Thymus (tissue), 11 donors: ENCODE measurements at regions not wholly inside any gene's neighbourhood (a gene's known extent, or its start where the extent isn't known, plus 50 kb on each side); places are given as distances from the start of the nearest gene placed in this dataset.
"Not testable (repeated sequence)": the region's sequence is repeated elsewhere in the genome, so short reads cannot be mapped to it uniquely, and the experiment has no call there.

ENCODE experiments used
- DNase-seq, 9 donors: peaks; one replicate each; pipeline ENCODE4 v3.0.0-alpha.2; 2013; ENCODE audit warnings: low spot score in 9 of 9, low read depth in 6 of 9, missing footprints in 1 of 9
- H3K27ac ChIP-seq, 2 donors: one replicate each; pipeline ENCODE4 v1.5.1; 2013; ENCODE audit warnings: control low read depth in 1 of 2, low read depth in 1 of 2, low read length in 1 of 2, mild to moderate bottlenecking in 1 of 2, moderate library complexity in 1 of 2
- H3K27me3 ChIP-seq, 2 donors: one replicate each; pipeline ENCODE4 v1.5.1; 2013; ENCODE audit warnings: low read length in 1 of 2; ENCODE audit not compliant: control insufficient read depth in 2 of 2, insufficient read depth in 1 of 2
- H3K36me3 ChIP-seq, 2 donors: one replicate each; pipeline ENCODE4 v1.5.1; 2013; ENCODE audit warnings: low read length in 1 of 2, mild to moderate bottlenecking in 1 of 2, moderate library complexity in 1 of 2; ENCODE audit not compliant: control insufficient read depth in 2 of 2, insufficient read depth in 2 of 2
- H3K4me1 ChIP-seq, 2 donors: one replicate each; pipeline ENCODE4 v1.5.1; 2013; ENCODE audit warnings: low read length in 2 of 2; ENCODE audit not compliant: control insufficient read depth in 2 of 2, insufficient read depth in 2 of 2
- H3K4me3 ChIP-seq, 2 donors: one replicate each; pipeline ENCODE4 v1.5.1; 2013; ENCODE audit warnings: low read length in 2 of 2, control low read depth in 1 of 2, mild to moderate bottlenecking in 1 of 2
- H3K9me3 ChIP-seq, 2 donors: one replicate each; pipeline ENCODE4 v1.5.1; 2013; ENCODE audit warnings: low read length in 1 of 2, mild to moderate bottlenecking in 1 of 2; ENCODE audit not compliant: control insufficient read depth in 2 of 2, insufficient read depth in 1 of 2
- WGBS: extraction: QIAGEN DNeasy Blood & Tissue Kit; methylation state at CpG from one replicate; pipeline ENCODE4 v1.1.7; 2013; 5-methylcytosine and 5-hydroxymethylcytosine counted together
- donor health status: healthy.

- DNase-seq = no peak
- H3K9me3 ChIP-seq = no peaks in the 10 kb centered on the region
- H3K4me1 ChIP-seq = no peaks in the 10 kb centered on the region
- H3K36me3 ChIP-seq = no peaks in the 10 kb centered on the region
- no peaks in the 10 kb centered on the region for H3K27me3 ChIP-seq
- H3K4me3 ChIP-seq = no peak overlapping the region
- no peak overlapping the region for H3K27ac ChIP-seq
- WGBS = 91% methylated on average over 2 of the region's 2 CpGs
Measured at GRCh38 chr10:61052469-61053205, 108.7 kb upstream of the RHOBTB1 start.

- Histone ChIP-seq H3K27me3 (no peaks in the 10 kb centered on the region), H3K9me3 (no peaks in the 10 kb centered on the region), H3K4me3 (no peak overlapping the region), H3K4me1 (no peaks in the 10 kb centered on the region), H3K27ac (no peak overlapping the region), H3K36me3 (no peaks in the 10 kb centered on the region)
- 96% methylated on average over 5 of the region's 5 CpGs for WGBS
- DNase-seq = no peak
Measured at GRCh38 chr10:61051344-61051743, 107.4 kb upstream of the RHOBTB1 start.

GRCh38 chr10:61050120-61050745 is 106.2 kb upstream of the RHOBTB1 start:
- H3K27me3 ChIP-seq = no peaks in the 10 kb centered on the region
- H3K36me3 ChIP-seq = no peaks in the 10 kb centered on the region
- no peak overlapping the region for H3K27ac ChIP-seq
- no peak for DNase-seq
- H3K9me3 ChIP-seq = no peaks in the 10 kb centered on the region
- 96% methylated on average over 5 of the region's 5 CpGs for WGBS
- no peak overlapping the region for H3K4me3 ChIP-seq
- H3K4me1 ChIP-seq = no peaks in the 10 kb centered on the region

- DNase-seq = no peak
Measured at GRCh38 chr10:61049386-61049785, 105.4 kb upstream of the RHOBTB1 start.

GRCh38 chr10:61047788-61048560 is 104.0 kb upstream of the RHOBTB1 start:
- Histone ChIP-seq H3K27ac (no peak overlapping the region), H3K4me3 (no peak overlapping the region), H3K4me1 (no peaks in the 10 kb centered on the region), H3K36me3 (no peaks in the 10 kb centered on the region), H3K27me3 (no peaks in the 10 kb centered on the region), H3K9me3 (no peaks in the 10 kb centered on the region)
- WGBS = 95% methylated on average over 8 of the region's 8 CpGs
- no peak for DNase-seq

More at GRCh38 chr10:61049386-61049785, 105.4 kb upstream of the RHOBTB1 start:
- Histone ChIP-seq H3K4me1 (no peaks in the 10 kb centered on the region), H3K27me3 (no peaks in the 10 kb centered on the region), H3K4me3 (no peak overlapping the region), H3K9me3 (no peaks in the 10 kb centered on the region), H3K36me3 (no peaks in the 10 kb centered on the region), H3K27ac (no peak overlapping the region)
- 93% methylated on average over 2 of the region's 2 CpGs for WGBS

GRCh38 chr10:61047081-61047480 is 103.1 kb upstream of the RHOBTB1 start:
- H3K4me3 ChIP-seq = no peak overlapping the region
- H3K4me1 ChIP-seq = no peaks in the 10 kb centered on the region
- no peak overlapping the region for H3K27ac ChIP-seq
- H3K9me3 ChIP-seq = no peaks in the 10 kb centered on the region
- H3K27me3 ChIP-seq = no peaks in the 10 kb centered on the region
- DNase-seq = no peak
- no peaks in the 10 kb centered on the region for H3K36me3 ChIP-seq
- 93% methylated on average over 5 of the region's 5 CpGs for WGBS

GRCh38 chr10:61045480-61045879 is 101.5 kb upstream of the RHOBTB1 start:
- not testable (repeated sequence) for H3K27me3 ChIP-seq, H3K36me3 ChIP-seq, H3K4me1 ChIP-seq, DNase-seq, H3K4me3 ChIP-seq, H3K9me3 ChIP-seq, H3K27ac ChIP-seq
- 98% methylated on average over 5 of the region's 5 CpGs for WGBS

- Histone ChIP-seq H3K27ac (no peak overlapping the region), H3K27me3 (no peaks in the 10 kb centered on the region), H3K36me3 (no peaks in the 10 kb centered on the region), H3K4me1 (no peaks in the 10 kb centered on the region), H3K9me3 (peaks cover 0 to 10% of the 10 kb centered on the region in 2 donors), H3K4me3 (no peak overlapping the region)
- DNase-seq = no peak
Measured at GRCh38 chr10:61042533-61042932, 98.5 kb upstream of the RHOBTB1 start.

- no peak for DNase-seq
- H3K36me3 ChIP-seq = no peaks in the 10 kb centered on the region
- WGBS = 98% methylated on average over 30 of the region's 30 CpGs
- peaks cover 0 to 10% of the 10 kb centered on the region in 2 donors for H3K9me3 ChIP-seq
- H3K4me1 ChIP-seq = no peaks in the 10 kb centered on the region
- H3K4me3 ChIP-seq = no peak overlapping the region
- H3K27ac ChIP-seq = no peak overlapping the region
- no peaks in the 10 kb centered on the region for H3K27me3 ChIP-seq
Measured at GRCh38 chr10:61040399-61041016, 96.5 kb upstream of the RHOBTB1 start.
